DMS153 treated with DMSO at 0.1 percent for 48 hours (cell line): ENCODE measurements at regions not wholly inside any gene's neighbourhood (a gene's known extent, or its start where the extent isn't known, plus 50 kb on each side); places are given as distances from the start of the nearest gene placed in this dataset.

ENCODE experiments used
- DNase-seq: peaks from one replicate; lab custom pipeline; 2025; ENCODE audit not compliant: unreplicated experiment; lab: John Stamatoyannopoulos, UW

GRCh38 chr7:26046878-26047277 lies 105.1 kb upstream of the NFE2L3 start:
- DNase-seq: no peak

GRCh38 chr7:26048663-26049062 lies 103.3 kb upstream of the NFE2L3 start:
- no peak for DNase-seq

- no peak for DNase-seq
These were observed 102.9 kb upstream of the NFE2L3 start for GRCh38 chr7:26049081-26049480.

- DNase-seq: no peak
These were observed 101.0 kb upstream of the NFE2L3 start for GRCh38 chr7:26051021-26051420.

- DNase-seq: no peak
These were observed 99.3 kb upstream of the NFE2L3 start for GRCh38 chr7:26052706-26053105.

- DNase-seq: no peak
These were observed 97.6 kb upstream of the NFE2L3 start for GRCh38 chr7:26054386-26054785.

- no peak for DNase-seq
These were observed 96.8 kb upstream of the NFE2L3 start for GRCh38 chr7:26055241-26055640.

- peak; percentile 84 for DNase-seq
These were observed 91.0 kb upstream of the NFE2L3 start for GRCh38 chr7:26060733-26061677.

- peak; percentile 84 for DNase-seq
These were observed 90.1 kb upstream of the NFE2L3 start for GRCh38 chr7:26061678-26062603.

GRCh38 chr7:26065652-26066051 lies 86.3 kb upstream of the NFE2L3 start:
- no peak for DNase-seq

- no peak for DNase-seq
These were observed 85.3 kb upstream of the NFE2L3 start for GRCh38 chr7:26066736-26067135.

GRCh38 chr7:26070290-26070689 lies 81.7 kb upstream of the NFE2L3 start:
- DNase-seq: no peak

GRCh38 chr7:26071622-26072456 lies 80.2 kb upstream of the NFE2L3 start:
- DNase-seq: no peak

- no peak for DNase-seq
These were observed 79.0 kb upstream of the NFE2L3 start for GRCh38 chr7:26073041-26073440.

GRCh38 chr7:26074919-26075318 lies 77.1 kb upstream of the NFE2L3 start:
- DNase-seq: no peak

GRCh38 chr7:26076691-26077090 lies 75.3 kb upstream of the NFE2L3 start:
- no peak for DNase-seq

- DNase-seq: peak; percentile 88
These were observed 73.3 kb upstream of the NFE2L3 start for GRCh38 chr7:26078437-26079336.

- DNase-seq: no peak
These were observed 70.4 kb upstream of the NFE2L3 start for GRCh38 chr7:26081638-26082037.

- DNase-seq: no peak
These were observed 68.9 kb upstream of the NFE2L3 start for GRCh38 chr7:26083113-26083512.

GRCh38 chr7:26084418-26084817 lies 67.6 kb upstream of the NFE2L3 start:
- DNase-seq: no peak
